ENCODE measurements at regions not wholly inside any gene's neighbourhood (a gene's known extent, or its start where the extent isn't known, plus 50 kb on each side); places are given as distances from the start of the nearest gene placed in this dataset.

- CTCF ChIA-PET, result no interaction called here
These were observed 123.9 kb upstream of the GC start for GRCh38 chr4:71907782-71908181.

GRCh38 chr4:71913275-71913674 is 118.5 kb upstream of the NPFFR2 start:
- no peak for TF ChIP-seq CTCF (IDR thresholded peaks at IDR 0.05; ENCODE audit: control extremely low read depth, extremely low read depth, low read depth, missing control alignments)
- POLR2A ChIA-PET, result no interaction called here
- DNase-seq (ENCODE audit: extremely low spot score), result no peak
- CTCF ChIA-PET, result no interaction called here

More at GRCh38 chr4:71907782-71908181, 123.9 kb upstream of the GC start:
- no peak for TF ChIP-seq CTCF (IDR thresholded peaks at IDR 0.05; ENCODE audit: control extremely low read depth, extremely low read depth, low read depth, missing control alignments)
- POLR2A ChIA-PET, result no interaction called here
- DNase-seq (ENCODE audit: extremely low spot score), result no peak

DNA sequence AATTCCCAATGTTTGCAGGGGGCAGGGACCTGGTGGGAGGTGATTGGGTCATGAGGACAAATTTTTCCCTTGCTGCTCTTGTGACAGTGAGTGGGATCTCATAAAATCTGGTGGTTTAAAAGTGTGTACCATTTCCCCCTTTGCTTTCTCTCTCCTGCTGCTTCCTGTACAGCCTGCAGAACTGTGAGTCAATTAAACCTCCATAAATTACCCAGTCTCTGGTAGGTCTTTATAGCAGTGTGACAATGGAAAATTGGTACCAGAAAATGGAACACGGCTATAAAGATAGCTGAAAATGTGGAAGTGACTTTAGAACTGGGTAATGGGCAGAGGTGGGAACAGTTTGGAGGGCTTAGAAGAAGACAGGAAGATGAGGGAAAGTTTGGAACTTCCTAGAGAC is 108.7 kb upstream of the NPFFR2 start:
- TF ChIP-seq CTCF (IDR thresholded peaks at IDR 0.05; ENCODE audit: control extremely low read depth, extremely low read depth, low read depth, missing control alignments), result no peak
- ChIA-PET CTCF (no interaction called here), POLR2A (no interaction called here)
- DNase-seq (ENCODE audit: extremely low spot score), result no peak

DNA sequence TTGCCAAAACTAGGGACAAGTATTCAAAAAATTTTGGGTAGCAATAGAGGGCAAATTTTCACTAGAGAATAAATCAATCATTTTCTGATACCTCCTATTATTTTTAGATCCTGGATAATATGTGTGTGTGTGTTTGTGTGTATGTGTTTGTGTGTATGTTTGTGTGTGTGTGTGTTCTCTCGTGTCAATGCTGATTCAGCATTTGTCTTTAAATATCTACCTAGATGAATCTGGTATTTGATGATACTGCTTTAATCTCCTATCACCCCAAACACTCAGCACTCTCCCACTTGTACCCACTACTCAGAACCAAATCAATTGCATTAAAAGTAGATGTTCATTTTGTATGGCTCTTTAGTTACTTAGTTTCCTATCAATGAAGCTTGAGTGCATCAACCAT is 101.3 kb upstream of the NPFFR2 start:
- ChIA-PET POLR2A (no interaction called here), CTCF (no interaction called here)
- no peak for DNase-seq (ENCODE audit: extremely low spot score)
- TF ChIP-seq CTCF (IDR thresholded peaks at IDR 0.05; ENCODE audit: control extremely low read depth, extremely low read depth, low read depth, missing control alignments), result no peak

- CTCF ChIA-PET, result interaction anchor here (0.8 to 0.9 kb wide), 2 partner anchors 15 to 662 kb away, joined by 3 read pairs; no protein-coding TSS in a partner anchor
- no peak for DNase-seq (ENCODE audit: extremely low spot score)
- POLR2A ChIA-PET, result no interaction called here
- TF ChIP-seq CTCF (IDR thresholded peaks at IDR 0.05; ENCODE audit: control extremely low read depth, extremely low read depth, low read depth, missing control alignments), result no peak
These were observed 98.9 kb upstream of the NPFFR2 start for GRCh38 chr4:71932941-71933340.

- no peak for TF ChIP-seq CTCF (IDR thresholded peaks at IDR 0.05; ENCODE audit: control extremely low read depth, extremely low read depth, low read depth, missing control alignments)
- CTCF ChIA-PET, result no interaction called here
- POLR2A ChIA-PET, result no interaction called here
- no peak for DNase-seq (ENCODE audit: extremely low spot score)
These were observed 93.0 kb upstream of the NPFFR2 start for GRCh38 chr4:71938776-71939175.

DNA sequence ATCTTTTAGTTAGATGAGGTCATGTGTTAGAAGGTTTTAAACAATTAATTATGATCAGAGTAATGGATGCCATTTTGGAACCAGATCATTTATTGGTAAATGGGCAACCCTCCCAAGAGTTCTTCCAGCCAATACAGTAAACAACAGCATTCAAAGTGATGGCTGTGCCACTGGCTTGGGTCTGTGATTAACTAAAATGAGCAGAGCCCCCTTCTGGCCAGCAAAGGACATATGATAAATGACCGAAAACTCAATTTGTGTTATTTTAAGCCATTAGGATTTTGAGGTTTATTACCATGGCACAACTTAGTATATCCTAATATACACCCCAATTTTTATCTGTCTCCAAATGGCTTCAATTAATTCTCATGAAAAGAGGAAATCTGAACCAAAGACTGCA is 90.8 kb upstream of the NPFFR2 start:
- ChIA-PET CTCF (no interaction called here), POLR2A (no interaction called here)
- DNase-seq (ENCODE audit: extremely low spot score), result no peak
- TF ChIP-seq CTCF (IDR thresholded peaks at IDR 0.05; ENCODE audit: control extremely low read depth, extremely low read depth, low read depth, missing control alignments), result no peak
